K562 (cell line): ENCODE measurements at regions not wholly inside any gene's neighbourhood (a gene's known extent, or its start where the extent isn't known, plus 50 kb on each side); places are given as distances from the start of the nearest gene placed in this dataset.

Experiments
- CSDE1 ChIP-seq, 2 experiments: fragments of 450-650 bp; IDR thresholded peaks; 2 replicates each; pipeline ENCODE4 v1.6.1; 2016; ENCODE audit warnings: mild to moderate bottlenecking in 1 of 2
- E2F5 ChIP-seq: sonication (generic); formaldehyde crosslinking; IDR thresholded peaks from 2 replicates; pipeline ENCODE4 v1.8.0; 2022; ENCODE audit warnings: mild to moderate bottlenecking, missing genetic modification reagents
- MYC ChIP-seq, 2 experiments: fragments of 250-450 bp in 1 of 2; sonication (Bioruptor Pico) in 1 of 2; IDR thresholded peaks; 2 replicates each; pipeline versions ENCODE4 v1.5.1 to v1.6.1; 2012 to 2021; ENCODE audit warnings: low read depth in 2 of 2, borderline replicate concordance in 1 of 2, improper control_type of control experiment in 1 of 2, low read length in 1 of 2, mild to moderate bottlenecking in 1 of 2, moderate library complexity in 1 of 2

GRCh38 chr7:149608168-149608567, 110.6 kb upstream of the ZNF746 start:
- TF ChIP-seq MYC (IDR thresholded peaks at IDR 0.05; ENCODE audit: low read depth, low read length) (no peak), MYC (CRISPR knock-in tag; IDR thresholded peaks at IDR 0.05; ENCODE audit: borderline replicate concordance, low read depth) (no peak), CSDE1 (IDR thresholded peaks at IDR 0.05) (no peak), E2F5 (CRISPR knock-in tag) (no peak)
